ENCODE measurements at regions not wholly inside any gene's neighbourhood (a gene's known extent, or its start where the extent isn't known, plus 50 kb on each side); places are given as distances from the start of the nearest gene placed in this dataset.
"Not testable (repeated sequence)": the region's sequence is repeated elsewhere in the genome, so short reads cannot be mapped to it uniquely, and the experiment has no call there.

DNA sequence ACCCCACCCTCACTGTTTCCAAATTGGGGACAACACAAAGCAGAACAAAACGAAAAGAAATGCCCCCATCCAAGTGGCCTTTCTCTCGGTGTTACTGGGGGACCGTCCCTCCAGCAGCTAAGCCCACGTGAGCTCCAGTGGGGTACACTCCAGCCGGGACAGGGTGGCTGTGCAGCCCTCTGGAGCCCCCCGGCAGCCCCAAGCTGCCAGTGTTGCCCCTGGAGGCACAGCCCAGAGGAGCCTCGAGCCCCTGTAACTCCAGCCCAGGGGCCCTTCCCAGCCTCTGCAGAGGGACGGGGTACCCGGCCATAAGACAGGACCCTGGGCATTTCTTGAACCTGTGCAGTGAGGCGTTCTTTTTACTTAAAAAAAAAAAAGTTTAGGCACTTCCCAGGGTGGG, 124.5 kb upstream of the KCTD7 start:
- DNase-seq = no peak

DNA sequence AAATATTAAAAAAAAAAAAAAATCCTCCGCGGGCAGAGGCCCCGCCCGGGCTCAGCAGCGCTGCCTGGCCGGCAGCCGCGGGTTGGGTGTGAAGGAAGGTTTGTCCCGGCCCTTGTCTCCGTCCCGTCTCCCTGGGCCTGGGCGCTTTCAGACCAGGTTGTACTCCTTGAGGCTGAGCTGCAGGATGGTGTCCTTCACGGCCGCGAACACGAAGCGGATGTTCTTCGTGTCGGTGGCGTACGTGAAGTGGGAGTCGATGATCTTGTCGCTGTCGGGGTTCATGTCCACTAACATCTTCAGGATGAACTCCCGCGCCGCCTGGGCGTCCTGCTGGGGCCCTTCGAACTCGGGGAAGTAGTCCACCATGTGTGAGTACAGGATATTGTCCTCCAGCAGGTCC, 123.7 kb upstream of the KCTD7 start:
- DNase-seq = no peak

DNA sequence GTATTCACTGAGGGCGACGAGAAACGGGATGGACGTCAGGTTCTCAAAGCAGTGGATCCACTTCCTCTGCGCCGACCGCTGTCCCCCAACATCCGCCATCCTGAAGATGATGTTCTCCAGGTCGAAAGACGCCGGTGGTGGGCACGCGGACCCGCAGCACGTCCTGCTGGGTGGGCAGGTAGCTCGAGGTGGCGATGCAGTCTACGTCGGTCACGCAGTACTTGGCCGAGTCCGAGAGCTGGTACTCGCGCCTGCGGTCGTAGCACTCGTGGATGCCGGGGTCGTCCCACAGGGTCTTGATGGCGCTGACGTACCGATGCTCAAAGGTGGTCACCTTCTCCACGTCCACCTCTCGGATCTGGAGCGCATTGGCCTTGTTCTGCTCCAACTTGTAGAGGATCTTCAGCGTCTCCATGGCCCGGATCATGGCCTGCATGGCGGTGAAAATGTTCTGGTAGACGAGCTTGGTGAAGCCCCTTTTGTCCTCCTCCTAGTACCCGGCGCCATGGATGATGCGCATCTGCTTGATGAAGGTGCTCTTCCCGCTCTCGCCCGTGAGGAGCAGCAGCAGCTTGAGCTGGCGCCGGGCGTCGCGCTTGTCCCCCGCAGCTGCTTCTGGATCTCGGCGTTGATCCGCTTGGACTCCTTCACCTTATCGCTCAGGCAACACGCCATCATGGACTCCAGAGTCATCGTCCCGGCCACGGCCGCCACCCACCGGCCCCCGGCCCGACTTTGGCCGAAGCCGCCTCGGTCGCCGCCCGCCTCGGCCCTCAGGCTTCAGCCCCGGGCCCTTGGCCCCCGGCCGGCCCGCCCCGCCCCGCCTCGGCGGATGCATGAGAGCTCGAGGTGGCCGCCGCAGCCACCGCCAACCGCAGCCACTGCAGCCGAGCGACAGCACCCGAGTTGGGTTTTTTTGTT, 122.9 kb upstream of the KCTD7 start:
- peak in 1 of 3 donors; percentile 17 for DNase-seq

DNA sequence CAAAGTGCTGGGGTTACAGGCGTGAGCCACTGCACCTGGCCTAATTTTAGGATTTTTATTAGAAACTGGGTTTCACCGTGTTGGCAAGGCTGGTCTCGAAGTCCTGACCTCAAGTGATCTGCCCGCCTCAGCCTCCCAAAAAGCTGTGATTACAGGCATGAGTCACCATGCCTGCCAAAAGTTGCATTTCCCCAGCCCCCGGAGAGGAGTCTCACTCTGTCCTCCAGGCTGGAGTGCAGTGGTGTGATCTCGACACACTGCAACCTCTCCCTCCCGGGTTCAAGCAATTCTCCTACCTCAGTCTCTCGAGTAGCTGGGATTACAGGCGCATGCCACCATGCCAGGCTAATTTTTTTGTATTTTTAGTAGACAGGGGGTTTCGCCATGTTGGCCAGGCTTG, 122.0 kb upstream of the KCTD7 start:
- peak; percentile 29 to 52 (median 35) for DNase-seq

DNA sequence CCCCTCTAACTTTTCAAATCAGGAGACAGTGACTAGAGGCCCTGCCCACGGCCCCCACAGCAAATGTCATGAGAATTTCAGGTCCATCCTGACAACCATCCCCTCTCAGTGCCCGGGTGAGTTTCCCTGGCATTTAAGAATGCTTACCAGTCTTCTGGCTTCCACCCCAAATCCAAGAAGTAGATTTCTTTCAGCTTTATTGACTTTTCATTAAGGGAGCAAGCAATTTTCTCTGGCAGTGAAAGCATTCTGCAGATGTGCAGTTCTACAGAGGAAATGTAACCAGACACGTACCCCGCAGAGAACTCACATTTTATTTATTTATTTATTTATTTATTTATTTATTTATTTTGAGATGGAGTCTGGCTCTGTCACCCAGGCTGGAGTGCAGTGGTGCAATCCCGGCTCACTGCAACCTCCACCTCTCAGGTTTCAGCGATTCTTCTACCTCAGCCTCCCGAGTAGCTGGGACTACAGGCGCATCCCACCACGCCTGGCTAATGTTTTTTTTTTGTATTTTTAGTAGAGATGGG, 120.9 kb upstream of the KCTD7 start:
- no peak for DNase-seq

DNA sequence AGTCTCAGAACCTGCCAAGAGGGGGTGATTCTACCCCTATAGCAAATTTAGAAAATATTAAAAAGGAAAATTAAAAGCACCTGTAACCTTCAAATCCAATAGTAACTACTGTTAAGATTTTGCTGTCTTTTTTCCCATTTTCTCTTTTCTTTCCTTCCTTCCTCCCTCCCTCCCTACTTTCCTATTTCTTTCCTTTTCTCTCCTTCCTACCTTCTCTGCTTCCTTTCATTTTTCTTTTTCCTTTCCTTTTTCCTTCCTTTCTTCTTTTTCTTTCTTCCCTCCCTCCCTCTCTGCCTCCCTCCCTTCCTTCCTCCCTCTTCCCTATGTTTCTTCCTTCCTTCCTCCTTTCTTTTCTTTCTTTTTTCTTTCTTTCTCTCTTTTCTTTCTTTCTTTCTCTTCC, 120.2 kb upstream of the KCTD7 start:
- no peak for DNase-seq

DNA sequence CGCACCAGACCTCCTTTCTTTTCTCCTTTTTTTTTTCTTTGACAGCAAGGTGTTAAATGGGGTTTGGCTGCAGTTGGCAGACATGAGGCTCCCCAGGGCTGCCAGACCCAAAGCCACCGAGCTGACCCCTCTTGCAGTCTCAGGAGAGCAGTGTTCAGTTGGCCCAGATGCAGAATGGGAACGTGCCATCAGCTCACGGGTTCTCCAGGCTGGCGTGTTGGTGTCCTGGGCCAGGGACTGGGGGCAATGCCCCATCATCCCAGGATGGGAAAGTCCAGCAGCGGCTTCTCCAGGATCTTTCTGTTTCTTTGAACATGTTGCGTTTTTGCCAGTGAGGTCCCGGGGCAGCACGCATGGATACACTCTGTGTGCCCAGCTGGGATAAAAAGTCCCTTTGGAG, 114.6 kb upstream of the KCTD7 start:
- no peak for DNase-seq

DNA sequence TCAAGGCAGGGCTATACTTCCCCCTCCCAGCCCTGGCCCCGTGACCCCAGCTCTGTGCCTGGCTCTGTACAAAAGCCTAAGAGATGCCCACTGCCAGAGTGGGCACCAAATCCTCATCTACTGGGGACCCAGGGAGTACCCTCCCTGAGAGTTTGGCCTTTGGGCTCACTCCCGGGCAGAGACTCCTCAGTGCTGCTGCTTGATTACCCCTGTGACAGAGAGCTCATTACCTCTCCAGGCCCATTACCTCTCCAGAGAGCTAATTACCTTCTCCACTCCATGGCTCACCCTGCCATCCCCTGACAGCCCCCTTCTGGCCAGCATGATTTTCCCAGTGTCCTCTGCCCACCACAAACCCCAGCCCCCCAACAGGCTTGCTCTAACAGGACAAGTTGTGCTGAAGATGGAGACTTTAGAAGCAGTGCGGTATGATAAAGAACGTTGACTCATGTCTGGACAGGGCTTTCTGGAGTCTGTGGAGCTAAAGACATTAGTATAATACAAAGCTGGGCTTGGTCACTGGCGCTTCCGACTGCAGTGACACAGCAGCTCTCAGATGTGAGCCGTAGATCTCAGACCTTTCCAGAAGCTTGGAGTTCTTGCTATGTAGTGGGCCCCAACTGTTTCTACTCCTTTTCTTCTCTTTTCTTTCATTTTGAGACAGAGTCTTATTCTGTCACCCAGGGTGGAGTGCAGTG, 111.3 kb upstream of the KCTD7 start:
- DNase-seq = no peak

DNA sequence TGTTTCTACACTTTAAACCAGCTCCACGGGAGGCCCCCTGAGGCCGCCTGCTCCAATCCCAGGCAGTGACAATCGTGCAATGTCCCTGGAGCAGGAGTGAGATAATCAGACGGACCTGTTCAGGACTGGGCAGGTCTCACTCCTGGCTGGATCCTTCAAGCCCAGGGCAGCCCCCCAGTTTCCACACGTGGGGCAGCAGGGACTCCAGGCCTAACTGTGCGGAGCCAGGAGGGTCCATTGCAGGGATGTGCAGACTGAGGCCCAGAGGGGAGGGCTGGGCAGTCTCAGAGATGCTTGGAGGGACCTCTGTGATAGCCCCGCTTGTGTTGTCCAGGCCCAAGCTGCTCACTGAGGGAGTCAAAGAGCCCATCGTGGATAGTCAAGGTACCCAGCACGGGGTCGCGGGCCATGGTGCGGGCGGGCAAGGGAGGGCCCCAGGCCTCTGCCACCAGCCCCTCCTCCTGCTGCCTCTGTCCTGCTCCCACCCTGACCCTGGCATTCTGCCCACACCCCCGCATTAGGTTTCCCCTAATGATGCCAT, 110.5 kb upstream of the KCTD7 start:
- DNase-seq = no peak

DNA sequence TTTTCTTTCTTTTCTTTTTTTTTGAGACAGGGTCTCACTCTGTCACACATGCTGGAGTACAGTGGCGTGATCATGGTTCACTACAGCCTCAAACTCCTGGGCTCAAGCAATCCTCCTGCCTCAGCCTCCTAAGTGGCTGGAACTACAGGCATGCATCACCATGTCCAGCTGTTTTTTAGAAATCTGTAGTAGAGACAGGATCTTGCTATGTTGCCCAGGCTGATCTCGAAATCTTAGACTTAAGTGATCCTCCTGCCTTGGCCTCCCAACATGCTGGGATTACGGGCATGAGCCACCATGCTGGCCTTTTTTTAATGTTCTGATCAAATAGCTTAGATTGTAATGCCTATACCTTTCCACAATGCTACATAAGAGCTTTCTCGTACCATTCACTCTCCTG, 107.0 kb upstream of the KCTD7 start:
- DNase-seq = no peak

DNA sequence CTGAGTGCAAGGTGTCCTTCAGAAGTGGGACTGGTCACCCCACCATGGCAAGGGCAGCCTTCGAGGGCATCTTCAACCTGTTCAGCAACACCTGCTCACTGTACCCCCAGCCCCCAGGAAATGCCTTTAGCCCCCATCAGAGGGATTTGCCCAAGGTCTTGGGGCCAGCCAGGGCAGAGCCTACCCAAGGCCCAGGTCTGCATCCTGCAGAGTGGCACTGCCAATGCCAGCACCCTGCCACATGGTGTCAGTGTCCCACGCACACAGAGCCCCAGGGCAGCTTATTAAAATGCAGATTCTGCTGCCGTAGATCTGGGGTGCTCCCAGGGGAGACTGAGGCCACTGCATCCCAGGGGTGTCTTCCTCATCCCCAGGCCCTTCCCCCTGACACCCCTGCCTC, 106.2 kb upstream of the KCTD7 start:
- DNase-seq = peak in 2 of 3 donors; percentile 6

DNA sequence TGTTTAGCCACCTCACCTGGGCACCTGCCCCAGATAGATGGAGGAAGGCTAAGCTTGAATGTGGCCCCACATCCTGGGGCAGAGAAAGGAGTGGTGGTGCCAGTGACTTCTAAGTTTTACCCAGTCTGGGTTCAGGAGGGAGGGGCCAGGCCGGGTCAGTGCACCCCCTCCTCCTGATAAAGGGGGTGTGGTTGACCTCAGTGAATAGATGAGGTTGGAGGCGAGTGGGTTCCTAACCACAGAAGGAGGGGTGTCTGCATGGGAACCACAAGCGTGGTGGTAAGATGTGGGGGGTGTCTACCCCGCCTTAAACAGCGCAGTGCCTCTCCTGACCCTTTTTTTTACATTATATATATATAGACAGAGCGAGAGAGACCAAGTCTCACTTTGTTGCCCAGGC, 105.3 kb upstream of the KCTD7 start:
- DNase-seq = no peak

DNA sequence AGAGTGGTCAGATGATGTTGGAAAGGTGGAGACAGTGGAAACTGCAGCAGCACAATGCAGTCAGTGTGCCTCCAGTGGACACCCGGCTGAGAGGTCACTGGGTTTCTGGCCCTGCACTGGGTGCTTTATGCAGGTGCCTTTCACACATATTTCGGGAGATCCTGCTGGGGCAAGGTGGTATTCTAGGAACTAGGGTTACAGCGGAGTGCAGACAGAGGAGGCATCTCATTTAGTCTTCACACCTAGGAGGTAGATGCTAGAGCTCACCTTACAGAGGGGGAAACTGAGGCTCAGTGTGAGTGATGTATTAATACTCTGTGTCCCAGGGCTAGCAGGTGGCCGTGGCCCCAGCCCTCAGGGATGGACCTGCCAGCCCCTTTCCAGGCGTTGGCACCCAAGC, 103.9 kb upstream of the KCTD7 start:
- DNase-seq = no peak

DNA sequence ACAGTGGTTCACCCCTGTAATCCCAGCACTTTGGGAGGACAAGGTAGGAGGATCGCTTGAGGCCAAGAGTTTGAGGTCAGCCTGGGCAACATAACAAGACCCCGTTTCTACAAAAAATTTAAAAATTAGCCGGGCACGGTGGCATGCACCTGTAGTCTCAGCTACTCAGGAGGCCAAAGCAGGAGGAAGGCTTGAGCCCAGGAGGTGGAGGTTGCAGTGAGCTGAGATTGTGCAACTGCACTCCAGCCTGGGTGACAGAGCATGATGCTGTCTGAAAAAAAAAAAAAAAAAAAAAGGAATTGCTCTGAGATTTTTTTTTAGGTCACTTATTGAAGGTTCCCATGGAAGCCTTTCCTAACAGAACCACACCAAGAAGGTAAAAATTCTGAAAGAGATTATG, 101.9 kb upstream of the KCTD7 start:
- not testable (repeated sequence) for DNase-seq

DNA sequence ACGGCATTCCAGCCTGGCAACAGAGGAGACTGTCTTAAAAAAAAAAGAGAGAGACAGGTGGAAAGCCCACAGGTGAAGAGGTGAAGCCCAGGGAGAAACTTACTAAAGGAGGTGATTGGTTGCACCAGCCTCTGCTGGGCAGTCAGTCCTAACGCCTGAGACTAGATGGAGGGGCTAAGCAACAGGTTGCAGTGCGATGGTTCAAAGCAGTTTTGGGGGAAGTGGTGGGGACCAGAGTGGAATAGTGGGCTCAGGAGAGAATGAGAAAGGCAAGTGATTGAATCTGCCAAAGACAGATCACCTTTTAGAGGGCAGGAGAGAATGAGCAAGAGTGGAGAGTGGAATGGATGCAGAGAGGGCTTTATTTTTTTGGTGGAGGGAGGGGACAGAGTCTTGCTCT, 100.0 kb upstream of the KCTD7 start:
- no peak for DNase-seq

DNA sequence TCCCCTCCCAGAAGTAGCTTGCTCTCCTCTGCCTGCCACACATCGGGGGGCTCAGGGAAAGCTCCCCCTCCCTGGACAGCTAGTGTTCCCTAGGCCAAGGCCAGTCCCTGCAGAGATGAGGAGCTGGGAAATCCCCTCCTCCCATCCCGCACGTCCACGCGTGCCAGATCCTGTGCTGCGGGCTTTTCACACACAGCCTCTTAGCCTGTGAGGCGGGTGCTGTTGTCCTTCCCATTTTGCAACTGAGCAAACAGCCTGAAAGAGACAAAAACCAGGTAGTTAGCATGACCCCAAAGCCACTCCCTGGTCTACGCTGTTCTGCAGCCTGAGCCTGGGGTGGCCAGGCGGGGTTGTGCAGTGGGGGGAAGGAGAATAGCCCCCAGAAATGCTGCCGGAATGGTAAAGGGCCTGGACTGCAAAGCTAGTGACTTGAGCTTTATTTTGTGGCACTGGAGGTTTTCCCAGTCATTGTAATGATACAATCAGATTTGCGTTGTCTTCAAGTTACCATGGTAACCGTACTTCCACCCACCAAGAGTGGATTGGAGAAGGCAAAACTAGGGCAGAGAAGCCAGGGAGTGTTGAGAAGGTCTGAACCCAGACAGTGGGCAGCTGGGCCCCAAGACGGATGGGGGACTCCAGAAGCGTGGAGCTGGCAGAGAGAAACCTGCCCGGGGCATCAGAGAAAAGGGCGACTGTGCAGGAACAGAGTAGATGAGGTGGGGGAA, 98.6 kb upstream of the KCTD7 start:
- DNase-seq = peak in 1 of 3 donors; percentile 3

DNA sequence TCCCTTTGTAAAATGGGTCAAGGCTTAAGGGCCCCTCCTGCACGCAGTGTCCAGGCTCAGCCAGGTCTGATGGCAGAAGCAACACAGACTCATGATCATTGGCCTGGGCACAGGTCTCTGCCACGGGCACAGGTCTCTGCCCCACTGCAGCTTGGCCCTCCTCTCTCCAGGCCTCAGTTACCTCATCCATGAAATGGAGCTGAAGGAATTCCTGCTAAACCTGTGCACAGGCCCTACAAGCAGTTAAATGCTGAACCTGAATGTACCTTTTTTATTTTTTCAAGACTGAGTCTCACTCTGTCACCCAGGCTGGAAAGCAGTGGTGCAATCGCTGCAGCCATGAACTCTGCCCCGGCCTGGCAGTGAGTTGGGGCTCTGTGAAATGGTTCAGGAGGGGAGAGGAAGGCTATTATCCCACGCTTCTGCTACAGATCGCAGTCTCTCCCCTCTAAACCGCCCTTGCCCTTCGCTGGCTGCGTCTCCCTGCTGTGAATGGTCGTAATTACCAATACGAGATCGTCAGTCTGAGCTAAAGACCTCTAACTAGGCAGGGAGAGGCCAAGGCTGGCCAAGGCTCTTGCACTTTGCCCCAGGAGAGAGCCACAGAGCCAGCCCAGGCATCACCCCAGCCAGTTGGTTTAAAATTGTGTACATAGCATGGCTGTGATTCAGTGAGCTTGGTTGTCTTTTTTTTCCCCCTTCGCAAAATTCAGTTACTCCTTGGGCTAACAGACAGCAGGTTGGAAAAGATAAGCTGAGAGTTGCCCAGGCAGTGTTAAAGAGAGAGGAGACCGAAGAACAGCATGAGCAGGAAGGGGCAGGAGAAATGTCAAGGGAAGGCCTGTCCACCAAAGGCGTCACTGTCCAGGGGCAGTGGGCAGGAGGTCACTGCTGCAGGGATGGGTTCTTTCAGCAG, 93.0 kb upstream of the KCTD7 start:
- no peak for DNase-seq

DNA sequence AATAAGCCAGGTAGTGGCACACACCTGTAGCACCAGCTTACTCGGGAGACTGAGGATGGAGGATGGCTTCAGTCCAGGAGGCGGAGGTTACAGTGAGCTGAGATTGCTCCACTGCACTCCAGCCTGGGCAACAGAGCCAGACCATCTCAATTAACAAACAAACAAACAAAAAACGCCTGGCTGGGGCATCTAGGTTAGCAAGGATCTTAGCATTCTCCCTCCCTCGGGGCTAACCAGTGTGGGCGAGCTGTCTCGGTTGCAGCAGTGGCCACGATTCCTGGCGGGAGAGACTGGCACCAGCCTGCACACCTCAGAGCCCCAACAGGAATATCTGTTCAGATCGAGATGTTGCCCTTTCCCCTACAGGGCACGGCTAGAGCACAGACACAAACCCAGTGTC, 91.3 kb upstream of the KCTD7 start:
- DNase-seq = no peak

DNA sequence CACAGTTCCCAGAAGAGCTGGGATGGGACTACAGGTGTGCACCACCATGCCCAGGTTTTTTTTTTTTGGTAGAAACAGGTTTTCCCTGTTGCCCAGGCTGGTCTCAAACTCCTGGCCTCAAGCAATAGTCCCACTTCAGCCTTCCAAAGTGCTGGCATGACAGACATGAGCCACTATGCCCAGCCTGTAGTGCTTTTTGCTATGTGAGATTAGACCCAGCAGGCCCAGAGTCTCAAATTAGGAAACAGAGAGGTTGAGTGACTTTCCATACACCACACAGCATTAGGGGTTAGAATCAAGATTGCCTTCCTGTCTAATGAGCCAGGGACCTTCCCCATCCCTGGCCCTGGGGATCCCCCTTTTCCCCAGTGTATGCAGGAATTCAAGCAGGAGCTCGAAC, 90.8 kb upstream of the KCTD7 start:
- DNase-seq = no peak

DNA sequence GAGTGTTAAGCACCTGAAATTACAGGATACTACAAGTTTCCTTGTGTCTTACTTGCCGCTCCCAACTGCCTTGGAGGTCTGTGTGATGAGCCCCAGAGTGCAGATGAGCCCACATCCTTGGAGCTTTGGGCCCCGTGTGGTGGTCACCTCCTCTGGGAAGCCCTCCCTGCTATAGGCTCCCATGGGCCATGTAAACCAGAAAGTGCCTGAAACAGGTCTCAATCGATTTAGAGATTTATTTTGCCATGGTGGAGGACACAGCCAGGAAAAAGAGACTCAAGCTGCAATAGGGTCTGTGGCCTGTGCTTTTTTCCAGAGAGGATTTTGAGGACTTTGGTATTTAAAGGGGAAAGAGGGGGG, 89.4 kb upstream of the KCTD7 start:
- DNase-seq = no peak

DNA sequence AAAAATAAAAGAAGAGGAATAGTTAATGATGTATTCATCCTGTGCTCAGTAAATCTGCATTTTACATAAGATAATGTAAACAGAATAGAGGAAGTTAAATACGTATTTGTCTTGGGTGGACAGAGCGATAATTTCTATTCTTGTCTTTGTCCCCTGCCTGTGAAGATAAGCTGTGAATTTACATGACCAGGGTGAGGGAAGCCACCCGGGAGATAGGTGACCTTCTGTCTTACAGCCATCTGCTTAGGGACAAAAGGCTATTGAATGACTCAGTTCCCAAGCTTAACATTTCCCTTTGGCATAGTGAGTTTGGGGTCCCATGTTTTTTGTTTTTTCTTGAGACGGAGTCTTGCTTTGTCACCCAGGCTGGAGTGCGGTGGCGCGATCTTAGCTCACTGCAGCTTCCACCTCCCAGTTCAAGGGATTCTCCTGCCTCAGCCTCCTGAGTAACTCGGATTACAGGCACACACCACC, 88.7 kb upstream of the KCTD7 start:
- DNase-seq = no peak

DNA sequence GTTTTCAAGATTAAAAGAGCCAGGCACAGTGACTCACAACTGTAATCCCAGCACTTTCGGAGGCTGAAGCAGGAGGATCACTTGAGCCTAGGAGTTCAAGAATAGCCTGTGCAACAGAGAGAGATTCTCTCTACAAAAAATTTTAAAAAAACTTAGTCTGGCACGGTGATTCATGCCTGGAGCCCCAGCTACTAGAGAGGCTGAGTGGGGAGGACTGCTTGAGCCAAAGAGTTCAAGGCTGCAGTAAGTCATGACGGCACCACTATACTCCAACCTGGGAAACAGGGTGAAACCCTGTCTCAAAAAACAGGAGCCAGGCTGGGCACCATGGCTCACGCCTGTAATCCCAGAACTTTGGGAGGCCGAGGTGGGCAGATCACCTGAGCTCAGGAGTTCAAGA, 86.6 kb upstream of the KCTD7 start:
- DNase-seq = no peak

Data from suppressor macrophage treated with lipopolysaccharide for 1 hour (primary cell).